Left hindlimb (tissue), 1 donor: ENCODE measurements at regions not wholly inside any gene's neighbourhood (a gene's known extent, or its start where the extent isn't known, plus 50 kb on each side); places are given as distances from the start of the nearest gene placed in this dataset.

Source experiments
- DNase-seq: peaks from one replicate; pipeline ENCODE4 v3.0.0-alpha.2; 2018

GRCh38 chr1:34415140-34415539 lies 238.4 kb downstream of the C1orf94 start:
- no peak for DNase-seq

DNA sequence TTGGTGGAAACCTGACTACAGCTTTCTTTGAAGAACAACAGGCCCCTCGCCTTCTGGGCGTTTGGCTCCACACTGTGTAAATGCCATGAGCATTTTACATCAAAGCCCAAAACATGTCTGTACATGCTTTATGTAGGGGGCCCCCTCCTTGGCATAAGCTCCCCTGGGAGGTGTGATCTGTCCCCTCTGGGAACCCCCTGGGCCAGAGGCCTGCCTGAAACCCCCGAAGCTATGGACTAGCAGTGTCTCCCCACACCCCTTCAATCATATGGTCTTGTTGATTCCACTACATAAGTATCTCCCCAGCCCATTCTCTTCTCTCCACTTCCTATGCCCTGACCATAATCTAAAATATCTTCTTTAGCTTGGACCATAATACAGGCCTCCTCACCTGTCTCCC lies 241.5 kb downstream of the C1orf94 start:
- no peak for DNase-seq

DNA sequence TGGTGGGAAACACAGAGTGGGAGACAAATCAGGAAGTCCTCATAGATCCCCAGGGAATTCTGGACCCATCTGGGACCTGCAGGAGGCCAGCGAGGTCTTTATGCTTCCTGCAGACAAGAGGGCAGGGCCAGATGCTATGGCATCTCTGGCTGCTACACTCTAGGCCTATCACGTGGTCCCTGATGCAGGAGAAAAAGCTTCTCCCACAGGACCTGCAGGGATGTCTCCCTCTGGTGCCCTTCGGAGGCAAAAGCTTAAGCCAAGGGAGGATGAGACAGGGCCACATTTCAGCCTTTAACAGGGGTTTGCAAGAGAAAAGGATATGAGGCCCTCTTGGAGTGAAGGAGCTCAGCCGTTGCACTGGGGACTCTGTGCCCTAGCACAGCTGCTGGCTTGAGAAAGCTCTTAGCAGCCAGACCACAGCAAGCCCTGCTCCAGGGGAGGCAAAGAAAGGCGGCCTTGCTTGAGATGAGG lies 243.0 kb downstream of the C1orf94 start:
- DNase-seq = no peak

GRCh38 chr1:34425046-34425445 lies 248.3 kb downstream of the C1orf94 start:
- DNase-seq = no peak

DNA sequence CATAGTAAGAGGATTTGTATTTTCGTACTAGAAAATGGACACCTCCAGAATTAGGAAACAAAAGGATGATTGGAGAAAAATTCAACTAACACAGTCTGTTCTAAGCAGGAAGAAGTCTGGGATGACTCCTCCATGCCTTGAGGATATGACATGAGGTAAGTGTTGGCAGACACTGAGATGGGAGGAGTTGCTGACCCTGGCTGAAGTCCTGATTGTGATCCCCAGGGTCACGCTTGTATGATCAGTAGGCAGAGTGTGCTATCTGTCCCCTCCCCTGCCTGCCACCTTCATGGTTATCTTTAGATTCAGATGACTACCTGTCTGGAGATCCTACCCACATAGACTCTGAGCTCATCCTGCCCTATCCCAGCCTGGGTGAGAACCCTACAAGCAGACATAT lies 249.1 kb downstream of the C1orf94 start:
- DNase-seq = no peak

DNA sequence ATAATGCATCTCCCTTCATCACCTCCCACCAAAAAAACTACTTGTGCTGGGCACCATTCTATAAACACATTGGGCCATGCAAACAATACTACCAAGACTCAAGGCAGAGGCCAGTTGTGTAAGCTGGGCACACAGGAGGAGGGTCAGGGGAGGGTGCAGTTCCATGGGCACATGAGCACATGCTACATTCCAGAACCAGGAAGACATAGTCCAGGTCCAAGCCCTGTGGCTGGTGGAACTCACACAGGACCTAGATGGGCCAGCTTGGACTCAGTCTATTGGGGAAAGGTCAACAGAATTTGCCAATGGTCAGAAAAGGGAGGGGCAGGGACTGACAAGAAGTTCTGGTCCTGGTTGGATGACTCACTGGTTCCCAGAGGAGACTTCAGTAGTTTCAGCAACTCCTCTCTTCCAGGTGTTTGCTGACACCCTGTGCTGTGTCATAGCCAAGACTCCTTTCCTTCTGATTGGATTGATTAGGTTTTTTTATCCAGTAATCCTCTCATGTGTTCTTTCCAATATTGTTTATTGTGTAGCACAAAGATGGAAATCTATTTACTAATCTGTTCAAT lies 249.7 kb downstream of the C1orf94 start:
- no peak for DNase-seq

DNA sequence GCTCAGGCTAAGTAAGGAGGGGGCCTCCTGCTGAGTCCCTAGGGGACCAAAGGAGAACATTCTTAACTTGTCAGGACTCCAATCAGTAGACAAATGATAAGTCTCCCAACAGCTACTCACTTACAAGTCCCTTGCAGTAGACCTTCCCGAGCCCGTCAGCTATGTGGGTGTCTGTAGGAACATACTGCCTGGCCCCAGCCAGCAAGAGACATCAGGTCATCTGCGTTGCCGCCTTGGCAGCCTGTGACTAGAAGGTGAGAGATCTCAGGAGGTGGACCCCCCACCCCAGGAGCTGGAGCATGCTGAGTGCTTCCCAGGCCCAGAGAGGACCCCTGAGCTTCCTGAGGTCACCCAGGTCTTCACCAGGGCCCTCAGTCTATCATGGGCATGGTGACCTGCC lies 250.5 kb downstream of the C1orf94 start:
- no peak for DNase-seq

DNA sequence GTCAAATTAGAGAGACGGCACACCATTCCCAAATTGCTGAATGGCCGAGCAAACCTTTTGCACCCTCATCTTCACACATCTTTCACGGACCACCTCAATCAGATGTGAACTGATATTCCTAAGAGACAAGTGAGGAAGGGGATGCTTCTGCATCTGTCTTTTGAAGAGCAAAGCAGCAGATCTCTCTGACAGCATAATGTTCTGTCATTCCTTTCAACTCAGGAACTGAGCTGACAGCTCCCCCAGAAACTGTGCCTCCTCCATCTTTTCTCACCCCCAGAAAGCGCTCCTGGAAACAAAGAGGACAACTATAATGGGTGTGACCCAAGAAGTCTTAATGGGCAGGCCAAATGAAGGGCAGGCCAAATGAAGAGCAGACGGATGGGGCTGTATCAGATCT lies 256.4 kb downstream of the C1orf94 start:
- DNase-seq = no peak

- DNase-seq = no peak
These were observed 260.1 kb downstream of the C1orf94 start for GRCh38 chr1:34436836-34437235.

GRCh38 chr1:34441259-34442069 lies 264.8 kb downstream of the C1orf94 start:
- DNase-seq = no peak

- DNase-seq = no peak
These were observed 267.8 kb downstream of the C1orf94 start for GRCh38 chr1:34444516-34444915.

GRCh38 chr1:34450325-34450724 lies 273.6 kb downstream of the C1orf94 start:
- no peak for DNase-seq

GRCh38 chr1:34452451-34452850 lies 275.7 kb downstream of the C1orf94 start:
- no peak for DNase-seq

DNA sequence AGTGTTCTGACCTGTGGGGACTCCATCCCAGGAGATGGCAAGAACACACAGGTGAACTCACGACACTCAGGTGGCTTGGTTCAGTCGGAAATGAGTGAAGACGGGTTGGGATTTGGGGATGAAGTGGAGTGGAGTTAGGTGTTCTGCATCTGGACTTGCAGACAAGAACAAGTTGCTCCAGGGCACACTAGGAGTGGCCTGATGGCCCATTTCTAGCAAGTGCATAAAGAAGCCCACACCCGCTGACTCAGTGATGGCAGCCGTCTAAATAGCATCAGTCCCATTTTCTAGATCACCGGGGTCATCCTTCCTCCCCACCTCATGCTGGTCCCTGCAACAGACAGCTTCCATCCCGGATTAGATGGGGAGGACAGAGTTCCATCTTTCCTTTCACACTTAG lies 278.4 kb downstream of the C1orf94 start:
- no peak for DNase-seq

DNA sequence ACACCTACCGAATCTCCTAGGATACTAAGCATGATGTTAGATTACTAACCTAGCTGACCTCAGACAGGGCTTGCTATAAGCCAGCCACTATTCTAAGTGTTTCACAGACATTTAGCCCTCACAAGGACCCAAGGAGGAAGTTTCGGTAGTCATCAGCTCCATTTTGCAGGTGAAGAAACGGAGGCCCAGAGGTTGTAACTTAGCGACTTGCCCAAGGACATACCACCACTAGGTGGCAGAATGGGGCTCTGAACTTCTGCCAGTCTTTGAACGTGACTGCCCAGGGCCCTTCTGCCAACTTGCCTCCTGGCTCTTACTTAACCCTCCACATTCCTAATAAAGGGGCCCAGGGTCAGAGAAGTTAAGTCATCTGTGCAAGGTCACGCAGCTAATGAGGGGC lies 283.5 kb downstream of the C1orf94 start:
- DNase-seq = no peak

- no peak for DNase-seq
These were observed 284.4 kb upstream of the GJB5 start for GRCh38 chr1:34470401-34470800.

- DNase-seq = no peak
These were observed 280.3 kb upstream of the GJB5 start for GRCh38 chr1:34474566-34474965.

DNA sequence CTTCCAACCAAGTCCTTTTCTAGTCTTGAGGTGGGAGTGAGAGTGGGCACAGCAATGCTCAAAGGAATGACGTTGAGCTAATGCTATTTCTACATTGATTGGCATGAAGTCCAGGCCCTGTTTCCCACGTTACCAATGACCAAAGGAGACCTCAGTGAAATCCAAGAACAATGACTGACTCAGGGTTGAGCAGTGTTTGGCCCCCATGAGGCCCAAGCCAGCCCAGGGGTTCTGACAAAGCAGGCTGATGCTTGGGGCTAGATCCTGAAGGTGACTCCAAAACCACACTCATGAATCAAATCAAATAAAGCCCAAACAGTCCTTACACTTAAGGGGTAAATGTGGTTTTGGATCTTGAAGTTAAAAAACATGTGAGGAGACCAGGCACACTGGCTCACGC lies 278.5 kb upstream of the GJB5 start:
- DNase-seq = no peak

GRCh38 chr1:34477632-34478141 lies 277.2 kb upstream of the GJB5 start:
- DNase-seq = no peak

GRCh38 chr1:34478515-34479076 lies 276.3 kb upstream of the GJB5 start:
- no peak for DNase-seq

DNA sequence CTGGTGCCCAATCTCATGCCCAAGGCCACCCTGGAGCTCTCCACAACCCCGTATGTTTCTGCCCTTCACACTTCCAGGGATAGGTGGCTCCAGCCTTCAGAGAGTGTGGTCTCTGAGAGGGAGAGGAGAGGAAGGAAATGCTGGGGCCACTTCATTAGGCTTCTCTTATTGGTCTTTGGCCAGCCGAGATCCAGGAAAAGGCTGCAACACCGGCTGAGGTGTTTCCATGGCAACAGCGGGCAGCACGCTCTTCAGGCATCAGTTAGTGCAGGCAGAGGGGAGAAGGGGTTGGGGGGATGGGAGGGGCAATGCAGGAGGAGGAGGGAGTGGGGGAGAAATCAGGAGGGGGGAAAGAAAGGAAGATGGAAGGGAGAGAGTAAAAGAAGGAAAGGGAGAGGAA lies 275.1 kb upstream of the GJB5 start:
- no peak for DNase-seq

DNA sequence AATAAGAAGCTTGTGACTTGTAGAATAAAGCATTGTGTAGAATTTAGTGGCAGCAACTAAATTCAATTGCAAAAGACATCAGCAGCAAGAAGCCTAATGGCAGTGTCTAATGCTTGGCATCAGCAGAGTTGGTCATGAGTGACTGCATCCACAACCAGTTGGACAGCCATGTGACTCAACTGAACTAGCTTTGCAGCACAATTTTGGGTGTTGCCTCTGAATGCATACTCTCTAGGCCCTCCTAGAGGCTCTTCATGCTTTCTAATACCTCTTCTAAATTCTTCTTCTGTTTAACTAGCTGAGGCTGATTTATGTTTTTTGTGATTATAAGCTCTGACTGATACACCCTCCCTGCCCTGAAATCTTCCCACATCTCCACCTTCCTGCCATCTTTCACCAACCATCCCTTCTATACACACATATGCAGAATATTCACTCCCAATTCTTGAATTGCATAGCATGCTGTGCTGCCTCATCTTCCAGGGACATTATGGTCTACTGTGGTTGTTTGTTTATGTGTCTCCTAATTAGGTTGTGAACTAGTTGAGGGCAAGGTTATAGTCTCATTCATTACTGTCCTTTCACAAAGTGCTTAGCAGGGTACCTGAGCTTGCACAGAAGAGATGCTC lies 266.7 kb upstream of the GJB5 start:
- DNase-seq = no peak

DNA sequence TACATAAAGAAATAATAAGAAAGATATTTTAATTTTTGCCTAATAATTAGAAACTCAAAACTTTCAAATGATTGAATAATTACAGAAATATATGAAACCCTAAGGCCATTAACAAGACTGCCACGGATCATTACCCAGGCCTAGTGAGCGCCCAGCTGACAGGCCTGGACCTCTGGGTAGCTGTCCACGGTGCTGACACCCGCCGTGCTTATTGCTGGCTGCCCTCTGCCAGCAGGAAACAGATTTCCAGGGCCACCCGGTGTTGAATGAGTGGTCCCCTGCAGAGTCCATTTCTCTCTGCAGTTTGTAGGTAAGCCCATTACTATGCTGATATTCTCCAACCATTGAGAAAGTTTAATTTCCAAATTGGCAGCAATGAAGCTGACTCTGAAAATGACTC lies 254.4 kb upstream of the GJB5 start:
- peak; percentile 34 for DNase-seq

GRCh38 chr1:34511802-34512201 lies 243.0 kb upstream of the GJB5 start:
- no peak for DNase-seq
